Retina (tissue), 1 donor: ENCODE measurements at regions not wholly inside any gene's neighbourhood (a gene's known extent, or its start where the extent isn't known, plus 50 kb on each side); places are given as distances from the start of the nearest gene placed in this dataset.

ENCODE experiments used
- DNase-seq: peaks from one replicate; pipeline ENCODE4 v3.0.0-alpha.2; 2016

GRCh38 chr11:70733327-70734325, 335.3 kb downstream of the CTTN start:
- DNase-seq = no peak

- DNase-seq = no peak
Measured at GRCh38 chr11:70734379-70734778, 336.1 kb downstream of the CTTN start.

GRCh38 chr11:70734911-70735310, 336.6 kb downstream of the CTTN start:
- no peak for DNase-seq

GRCh38 chr11:70735976-70736375, 337.6 kb downstream of the CTTN start:
- DNase-seq = no peak

GRCh38 chr11:70736461-70736860, 338.1 kb downstream of the CTTN start:
- DNase-seq = no peak

GRCh38 chr11:70736937-70737640, 338.8 kb downstream of the CTTN start:
- DNase-seq = no peak

GRCh38 chr11:70737816-70738630, 339.7 kb downstream of the CTTN start:
- no peak for DNase-seq

- no peak for DNase-seq
Measured at GRCh38 chr11:70738661-70739060, 340.3 kb downstream of the CTTN start.

GRCh38 chr11:70739091-70739490, 340.8 kb downstream of the CTTN start:
- no peak for DNase-seq

- DNase-seq = peak; percentile 37
Measured at GRCh38 chr11:70739811-70740487, 341.6 kb downstream of the CTTN start.

- peak; percentile 32 for DNase-seq
Measured at GRCh38 chr11:70740488-70740851, 342.1 kb downstream of the CTTN start.

GRCh38 chr11:70741085-70741484, 342.8 kb downstream of the CTTN start:
- no peak for DNase-seq

GRCh38 chr11:70742553-70743291, 344.4 kb downstream of the CTTN start:
- DNase-seq = peak; percentile 75

GRCh38 chr11:70743329-70743728, 345.0 kb downstream of the CTTN start:
- DNase-seq = peak; percentile 28

- DNase-seq = no peak
Measured at GRCh38 chr11:70743941-70744351, 345.6 kb downstream of the CTTN start.

- no peak for DNase-seq
Measured at GRCh38 chr11:70744396-70745185, 346.3 kb downstream of the CTTN start.

GRCh38 chr11:70745451-70745850, 347.1 kb downstream of the CTTN start:
- no peak for DNase-seq

- no peak for DNase-seq
Measured at GRCh38 chr11:70745941-70746340, 347.6 kb downstream of the CTTN start.

- DNase-seq = no peak
Measured at GRCh38 chr11:70746351-70746750, 348.0 kb downstream of the CTTN start.

GRCh38 chr11:70747285-70747684, 349.0 kb downstream of the CTTN start:
- DNase-seq = no peak

GRCh38 chr11:70747921-70748320, 349.6 kb downstream of the CTTN start:
- no peak for DNase-seq
